ENCODE measurements at regions not wholly inside any gene's neighbourhood (a gene's known extent, or its start where the extent isn't known, plus 50 kb on each side); places are given as distances from the start of the nearest gene placed in this dataset.

DNA sequence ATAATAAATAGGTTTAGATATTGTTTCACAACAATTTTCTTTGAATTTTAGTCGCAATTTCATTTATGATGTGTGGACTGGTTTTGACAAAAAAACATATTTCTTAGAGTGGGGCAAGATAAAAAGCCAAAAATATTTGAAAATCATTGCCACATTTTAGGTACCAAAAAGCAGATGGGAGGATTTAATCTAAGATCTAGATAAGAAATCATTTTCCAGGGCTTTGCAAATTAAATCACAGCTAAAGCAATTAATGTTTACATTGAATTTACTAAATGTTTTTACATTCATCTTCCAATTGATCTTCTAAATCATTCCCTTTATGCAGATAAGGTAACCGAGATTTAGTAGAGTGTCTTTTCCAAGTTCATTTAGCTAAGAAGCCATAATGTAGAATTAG, 1386.0 kb upstream of the TENM4 start:
- TF ChIP-seq, protein P1, sequence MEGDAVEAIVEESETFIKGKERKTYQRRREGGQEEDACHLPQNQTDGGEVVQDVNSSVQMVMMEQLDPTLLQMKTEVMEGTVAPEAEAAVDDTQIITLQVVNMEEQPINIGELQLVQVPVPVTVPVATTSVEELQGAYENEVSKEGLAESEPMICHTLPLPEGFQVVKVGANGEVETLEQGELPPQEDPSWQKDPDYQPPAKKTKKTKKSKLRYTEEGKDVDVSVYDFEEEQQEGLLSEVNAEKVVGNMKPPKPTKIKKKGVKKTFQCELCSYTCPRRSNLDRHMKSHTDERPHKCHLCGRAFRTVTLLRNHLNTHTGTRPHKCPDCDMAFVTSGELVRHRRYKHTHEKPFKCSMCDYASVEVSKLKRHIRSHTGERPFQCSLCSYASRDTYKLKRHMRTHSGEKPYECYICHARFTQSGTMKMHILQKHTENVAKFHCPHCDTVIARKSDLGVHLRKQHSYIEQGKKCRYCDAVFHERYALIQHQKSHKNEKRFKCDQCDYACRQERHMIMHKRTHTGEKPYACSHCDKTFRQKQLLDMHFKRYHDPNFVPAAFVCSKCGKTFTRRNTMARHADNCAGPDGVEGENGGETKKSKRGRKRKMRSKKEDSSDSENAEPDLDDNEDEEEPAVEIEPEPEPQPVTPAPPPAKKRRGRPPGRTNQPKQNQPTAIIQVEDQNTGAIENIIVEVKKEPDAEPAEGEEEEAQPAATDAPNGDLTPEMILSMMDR (conservative IDR thresholded peaks at IDR 0.05; ENCODE audit: low read depth, low read length), result no peak
- TF ChIP-seq EZH2phosphoT487 (IDR thresholded peaks at IDR 0.05; ENCODE audit: borderline replicate concordance, low read length), result no peak
- no peak for TF ChIP-seq EZH2 (IDR thresholded peaks at IDR 0.05; ENCODE audit: low read length, unreplicated experiment)

Data from PC-3 (cell line).